H1 (cell line): ENCODE measurements at regions not wholly inside any gene's neighbourhood (a gene's known extent, or its start where the extent isn't known, plus 50 kb on each side); places are given as distances from the start of the nearest gene placed in this dataset.

Source experiments
- ATF2 ChIP-seq: IDR thresholded peaks from 2 replicates; pipeline ENCODE4 v1.6.1; 2012; ENCODE audit warnings: low read length, inconsistent platforms
- CTCF ChIP-seq, 3 experiments: IDR thresholded peaks; 1 replicate in 2 of 3; 2 replicates in 1 of 3; pipeline versions ENCODE4 v1.5.1 to v1.6.1; 2011; ENCODE audit warnings: low read length in 3 of 3, mild to moderate bottlenecking in 3 of 3, inconsistent platforms in 2 of 3, low read depth in 1 of 3, moderate library complexity in 1 of 3; ENCODE audit not compliant: insufficient read depth in 1 of 3; ENCODE audit errors: control extremely low read depth in 1 of 3
- EZH2 ChIP-seq: fragments of 200-600 bp; sonication (generic); IDR thresholded peaks from 2 replicates; pipeline ENCODE4 v1.7.1; 2012; ENCODE audit warnings: low read depth, mild to moderate bottlenecking, moderate library complexity, low read length, inconsistent platforms; ENCODE audit not compliant: severe bottlenecking
- POLR2A ChIP-seq, 2 experiments: IDR thresholded peaks; 1 replicate in 1 of 2; 2 replicates in 1 of 2; pipeline ENCODE4 v1.6.1; 2011; ENCODE audit warnings: low read depth in 2 of 2, low read length in 2 of 2, mild to moderate bottlenecking in 2 of 2; ENCODE audit errors: control extremely low read depth in 1 of 2
- POLR2AphosphoS5 ChIP-seq: IDR thresholded peaks from 2 replicates; pipeline ENCODE4 v1.6.1; 2011; ENCODE audit warnings: low read depth, low read length
- SIX5 ChIP-seq: IDR thresholded peaks from 2 replicates; pipeline ENCODE4 v1.6.1; 2011; ENCODE audit warnings: mild to moderate bottlenecking, low read depth, low read length
- TAF7 ChIP-seq: optimal IDR thresholded peaks from 2 replicates; pipeline ENCODE3; 2011; ENCODE audit warnings: low read depth, mild to moderate bottlenecking, inconsistent platforms, low read length, moderate library complexity, borderline replicate concordance
- YY1 ChIP-seq: IDR thresholded peaks from 2 replicates; pipeline ENCODE4 v1.6.1; 2011; ENCODE audit warnings: low read depth, mild to moderate bottlenecking, low read length
- ZNF274 ChIP-seq: IDR thresholded peaks from 2 replicates; pipeline ENCODE4 v1.7.0; 2012; ENCODE audit warnings: low read length, borderline replicate concordance; ENCODE audit errors: extremely low read depth

DNA sequence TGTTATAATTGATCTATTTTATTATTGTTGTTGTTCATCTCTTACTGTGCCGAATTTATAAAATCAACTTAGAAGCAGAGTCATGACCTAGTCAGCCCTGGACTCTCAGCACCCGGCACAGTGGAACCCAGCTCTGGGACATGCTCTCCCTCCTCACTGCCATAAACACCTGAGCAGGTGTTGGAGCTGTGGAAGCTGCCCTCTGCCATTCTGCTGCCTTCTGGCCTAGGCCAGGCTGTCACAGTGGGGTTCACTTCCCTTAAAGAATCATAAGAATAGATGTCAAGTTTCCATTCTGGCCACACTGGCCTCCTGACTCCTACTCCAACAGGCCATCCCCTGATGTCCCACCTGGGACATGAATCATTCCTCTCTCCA, 192.2 kb downstream of the ZFP36L2 start:
- no peak for TF ChIP-seq POLR2A (IDR thresholded peaks at IDR 0.05; ENCODE audit: control extremely low read depth in 1 of 2, low read depth in 2 of 2, low read length in 2 of 2)
- TF ChIP-seq CTCF (IDR thresholded peaks at IDR 0.05; ENCODE audit: control extremely low read depth in 1 of 3, insufficient read depth in 1 of 3, low read depth in 1 of 3, low read length in 3 of 3), result no peak
- TF ChIP-seq ZNF274, result no peak
- TF ChIP-seq TAF7, result no peak
- no peak for TF ChIP-seq EZH2
- no peak for TF ChIP-seq SIX5
- no peak for TF ChIP-seq ATF2
- no peak for TF ChIP-seq POLR2AphosphoS5
- no peak for TF ChIP-seq YY1
